GM10248 (cell line): ENCODE measurements at regions not wholly inside any gene's neighbourhood (a gene's known extent, or its start where the extent isn't known, plus 50 kb on each side); places are given as distances from the start of the nearest gene placed in this dataset.

Source experiments
- CTCF ChIA-PET: fragments of 300-600 bp; sonication (Branson Sonifier 250); formaldehyde crosslinking; extraction: SDS; loops from one replicate; lab custom pipeline; 2021; ENCODE audit warnings: antibody characterized with exemption; lab: Yijun Ruan, JAX
- POLR2A ChIA-PET: fragments of 350-650 bp; sonication (Branson Sonifier 250); formaldehyde crosslinking; extraction: SDS; loops from one replicate; lab custom pipeline; 2020; ENCODE audit warnings: antibody characterized with exemption; lab: Yijun Ruan, JAX
- DNase-seq: peaks from one replicate; pipeline ENCODE4 v3.0.0; 2012; ENCODE audit errors: extremely low spot score
- CTCF ChIP-seq: IDR thresholded peaks from 2 replicates; pipeline ENCODE4 v1.5.1; 2012; ENCODE audit warnings: mild to moderate bottlenecking, low read depth; ENCODE audit errors: extremely low read depth, missing control alignments, control extremely low read depth

- TF ChIP-seq CTCF: no peak
- ChIA-PET CTCF (interaction anchor here (1.3 kb wide), 1 partner anchor 9 kb away, joined by 3 read pairs; no protein-coding TSS in a partner anchor), POLR2A (no interaction called here)
- DNase-seq: no peak
These were observed 204.6 kb upstream of the FOXP2 start for GRCh38 chr7:114209968-114210367.

GRCh38 chr7:114206688-114207087, 207.9 kb upstream of the FOXP2 start:
- POLR2A ChIA-PET: no interaction called here
- no peak for TF ChIP-seq CTCF
- DNase-seq: no peak
- CTCF ChIA-PET: interaction anchor here (1.4 kb wide), 1 partner anchor 18 kb away, joined by 3 read pairs; no protein-coding TSS in a partner anchor

DNA sequence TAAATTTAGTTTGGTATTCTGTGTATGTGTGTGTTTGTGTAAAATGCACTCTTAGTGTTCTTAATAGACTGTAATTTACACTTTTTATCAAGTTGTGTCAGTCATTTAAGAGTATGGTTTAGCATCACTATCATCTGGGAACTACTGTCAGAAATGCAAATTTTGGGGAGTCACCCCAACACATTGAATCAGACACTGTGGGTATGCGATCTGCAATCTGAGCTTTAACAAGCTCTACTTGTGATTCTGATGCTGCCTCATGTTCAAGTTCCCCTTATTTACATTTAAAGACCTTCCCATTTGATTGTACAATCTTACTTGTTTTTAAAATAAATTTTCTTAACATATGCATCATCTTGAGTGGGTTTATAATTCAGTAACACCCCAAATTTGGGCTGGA, 218.1 kb upstream of the FOXP2 start:
- CTCF ChIA-PET: no interaction called here
- no peak for TF ChIP-seq CTCF
- POLR2A ChIA-PET: no interaction called here
- no peak for DNase-seq

GRCh38 chr7:114190387-114190786, 224.2 kb upstream of the FOXP2 start:
- no peak for TF ChIP-seq CTCF
- no peak for DNase-seq
- ChIA-PET POLR2A (no interaction called here), CTCF (no interaction called here)

DNA sequence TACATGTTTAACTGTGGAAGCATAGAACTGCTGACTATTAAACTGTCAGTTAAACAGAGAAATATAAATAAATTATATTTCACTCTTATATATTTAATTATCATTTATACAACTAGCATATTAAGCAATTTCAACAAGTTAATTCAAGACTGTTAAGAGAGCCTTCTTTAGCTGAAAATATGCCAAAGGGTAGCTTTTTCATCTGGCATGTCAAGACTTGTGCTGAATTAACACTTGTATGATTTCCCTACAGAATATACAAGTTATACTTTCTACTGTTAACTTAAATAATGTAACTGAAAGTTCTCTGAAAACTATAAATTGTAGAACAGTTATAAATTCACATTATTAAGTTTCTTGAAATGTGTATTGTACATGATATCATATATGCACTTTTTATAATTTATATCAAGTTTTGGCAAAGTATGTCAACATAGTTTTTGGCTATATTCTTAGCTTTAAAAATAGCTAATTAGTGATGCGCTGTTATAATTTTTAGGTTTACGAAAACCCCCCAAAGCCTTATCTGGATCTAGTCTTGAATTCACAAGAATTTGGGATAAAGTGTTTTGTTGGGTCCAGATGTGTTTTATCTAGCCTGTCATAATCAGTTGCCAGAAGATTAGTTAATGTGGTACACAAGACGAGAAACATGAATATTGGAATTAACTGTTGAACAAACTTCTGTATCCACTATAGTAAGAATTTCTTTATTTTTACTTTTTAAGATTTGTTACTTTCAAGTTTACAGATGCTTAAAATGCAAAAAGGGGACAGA, 231.1 kb upstream of the FOXP2 start:
- DNase-seq: no peak
- POLR2A ChIA-PET: no interaction called here
- no peak for TF ChIP-seq CTCF
- CTCF ChIA-PET: no interaction called here

- no peak for DNase-seq
- TF ChIP-seq CTCF: no peak
- CTCF ChIA-PET: no interaction called here
- POLR2A ChIA-PET: no interaction called here
These were observed 231.8 kb upstream of the FOXP2 start for GRCh38 chr7:114182837-114183236.
